22Rv1 (cell line): ENCODE measurements at regions not wholly inside any gene's neighbourhood (a gene's known extent, or its start where the extent isn't known, plus 50 kb on each side); places are given as distances from the start of the nearest gene placed in this dataset.
"Not testable (repeated sequence)": the region's sequence is repeated elsewhere in the genome, so short reads cannot be mapped to it uniquely, and the experiment has no call there.

Experiments
- H3K27ac ChIP-seq: fragments of 450-650 bp; 2 replicates; pipeline ENCODE4 v1.5.1; 2017
- ZFX ChIP-seq: fragments of 450-650 bp; IDR thresholded peaks from 2 replicates; pipeline ENCODE4 v1.6.1; 2017; ENCODE audit warnings: antibody characterized with exemption, borderline replicate concordance
- TF ChIP-seq, protein P1 (sequence below): fragments of 450-650 bp; IDR thresholded peaks from 2 replicates; pipeline ENCODE4 v1.5.1; 2017; ENCODE audit warnings: mild to moderate bottlenecking

DNA sequence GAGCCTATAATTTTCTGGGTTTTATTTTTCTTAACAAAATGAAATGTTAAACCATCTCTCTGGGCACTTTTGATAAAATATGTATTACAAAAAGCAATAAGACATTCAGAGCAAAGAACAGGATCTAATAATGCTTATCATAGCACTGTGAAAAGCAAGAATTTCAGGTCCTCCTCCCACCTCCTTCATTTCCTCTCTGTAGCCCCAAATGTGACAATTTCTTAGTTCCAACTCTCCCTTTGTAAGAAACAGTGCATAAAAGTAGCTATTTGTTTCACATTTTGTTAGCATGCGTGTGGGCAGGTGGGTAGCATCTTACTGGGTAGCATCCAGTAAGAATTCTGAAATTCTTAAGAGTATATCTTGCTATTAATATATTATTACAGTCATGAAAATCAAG, 130.9 kb upstream of the RASA1 start:
- TF ChIP-seq ZFX = no peak
- TF ChIP-seq, protein P1, sequence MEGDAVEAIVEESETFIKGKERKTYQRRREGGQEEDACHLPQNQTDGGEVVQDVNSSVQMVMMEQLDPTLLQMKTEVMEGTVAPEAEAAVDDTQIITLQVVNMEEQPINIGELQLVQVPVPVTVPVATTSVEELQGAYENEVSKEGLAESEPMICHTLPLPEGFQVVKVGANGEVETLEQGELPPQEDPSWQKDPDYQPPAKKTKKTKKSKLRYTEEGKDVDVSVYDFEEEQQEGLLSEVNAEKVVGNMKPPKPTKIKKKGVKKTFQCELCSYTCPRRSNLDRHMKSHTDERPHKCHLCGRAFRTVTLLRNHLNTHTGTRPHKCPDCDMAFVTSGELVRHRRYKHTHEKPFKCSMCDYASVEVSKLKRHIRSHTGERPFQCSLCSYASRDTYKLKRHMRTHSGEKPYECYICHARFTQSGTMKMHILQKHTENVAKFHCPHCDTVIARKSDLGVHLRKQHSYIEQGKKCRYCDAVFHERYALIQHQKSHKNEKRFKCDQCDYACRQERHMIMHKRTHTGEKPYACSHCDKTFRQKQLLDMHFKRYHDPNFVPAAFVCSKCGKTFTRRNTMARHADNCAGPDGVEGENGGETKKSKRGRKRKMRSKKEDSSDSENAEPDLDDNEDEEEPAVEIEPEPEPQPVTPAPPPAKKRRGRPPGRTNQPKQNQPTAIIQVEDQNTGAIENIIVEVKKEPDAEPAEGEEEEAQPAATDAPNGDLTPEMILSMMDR = no peak
- H3K27ac ChIP-seq = no peak overlapping the region

DNA sequence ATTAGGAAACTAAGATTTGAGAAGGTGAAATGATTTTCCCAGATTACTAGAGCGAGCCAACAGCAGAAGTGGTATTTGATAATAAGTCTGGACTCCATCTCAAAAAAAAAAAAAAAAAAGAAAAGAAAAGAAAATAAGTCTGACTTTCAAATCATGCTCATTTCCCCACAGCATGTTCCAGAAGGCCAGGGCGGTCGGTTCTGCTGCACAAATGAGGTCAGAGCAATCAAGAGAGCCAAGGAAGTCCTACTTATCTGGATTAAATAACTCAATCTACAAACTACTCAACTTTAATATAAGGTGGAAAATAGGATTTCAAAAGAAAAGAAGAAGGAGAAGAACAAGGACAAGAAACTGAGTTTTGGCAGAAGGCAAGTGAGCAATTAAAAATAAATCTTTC, 130.4 kb upstream of the RASA1 start:
- TF ChIP-seq, protein P1 = no peak
- TF ChIP-seq ZFX = no peak
- H3K27ac ChIP-seq = no peak overlapping the region

DNA sequence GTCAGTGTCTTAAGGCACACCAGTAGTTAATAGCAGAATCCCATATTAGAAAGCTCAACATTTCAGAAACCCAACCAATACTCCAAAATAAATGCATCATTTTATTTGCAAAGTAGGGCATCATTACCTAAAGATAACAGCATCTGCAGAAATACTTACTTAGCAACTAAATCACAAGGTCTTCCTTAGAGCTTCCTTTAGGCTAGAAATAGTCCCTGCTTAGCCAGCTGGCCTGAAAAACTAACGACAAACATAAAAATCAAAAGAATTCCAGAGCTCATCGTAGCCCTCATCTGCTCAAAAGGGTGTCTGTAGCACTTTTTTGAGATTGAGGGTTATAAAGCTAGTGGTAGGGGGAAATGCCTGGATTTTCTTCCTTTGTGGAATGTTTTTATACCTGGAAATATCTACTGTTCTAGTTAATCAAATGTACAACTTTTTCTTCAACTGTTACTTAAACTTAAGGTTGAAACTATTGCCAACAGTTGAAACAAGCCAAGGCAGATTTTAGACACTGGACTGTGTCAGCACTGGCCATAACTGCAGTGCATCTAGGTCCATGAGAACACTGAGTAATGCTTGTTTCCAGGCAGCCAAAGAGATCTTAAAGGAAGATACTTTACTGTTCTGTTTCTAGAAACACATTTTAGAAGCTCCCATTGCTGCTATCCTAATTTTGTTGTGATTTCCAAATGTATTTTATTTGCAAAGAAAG, 129.4 kb upstream of the RASA1 start:
- TF ChIP-seq, protein P1 = no peak
- H3K27ac ChIP-seq = no peak overlapping the region

DNA sequence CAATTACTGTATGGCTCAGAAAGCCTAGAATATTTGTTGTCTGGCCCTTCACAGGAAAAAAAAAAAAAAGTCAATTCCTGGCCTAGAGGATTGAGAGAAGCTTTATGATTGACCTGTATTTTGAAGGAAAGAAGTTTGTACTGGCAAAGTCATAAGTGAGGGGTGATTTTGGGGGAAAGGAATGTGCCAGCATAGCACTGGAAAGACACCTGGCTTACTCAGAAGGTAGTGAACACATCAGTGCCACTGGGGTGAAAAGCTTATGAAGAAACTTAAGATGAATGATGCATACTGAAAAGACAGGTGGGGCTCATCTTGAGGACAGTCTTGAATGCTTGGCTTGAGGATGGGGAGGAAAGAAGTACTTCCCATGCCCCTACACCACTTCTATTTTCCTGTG, 127.9 kb upstream of the RASA1 start:
- H3K27ac ChIP-seq = no peak overlapping the region
- TF ChIP-seq, protein P1 = no peak
- no peak for TF ChIP-seq ZFX

DNA sequence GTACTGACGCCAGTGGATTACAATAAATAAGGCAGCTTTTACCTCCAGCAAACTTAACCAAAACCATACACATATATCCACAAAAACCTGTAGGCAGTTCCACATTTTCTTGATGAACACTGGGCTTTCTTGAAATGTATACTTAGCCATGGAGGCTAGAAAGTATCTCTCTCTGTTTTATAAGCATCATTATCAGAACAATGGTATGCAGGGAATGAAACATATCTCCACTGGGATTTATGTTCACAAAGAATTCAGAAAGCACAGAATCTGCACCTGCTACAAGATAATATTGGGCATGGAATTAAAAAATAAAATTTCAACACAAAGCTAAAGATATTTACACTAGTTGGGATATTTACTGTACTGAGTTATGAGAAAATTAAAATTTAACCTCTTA, 126.1 kb upstream of the RASA1 start:
- TF ChIP-seq, protein P1 = no peak
- no peak for TF ChIP-seq ZFX
- no peak overlapping the region for H3K27ac ChIP-seq

DNA sequence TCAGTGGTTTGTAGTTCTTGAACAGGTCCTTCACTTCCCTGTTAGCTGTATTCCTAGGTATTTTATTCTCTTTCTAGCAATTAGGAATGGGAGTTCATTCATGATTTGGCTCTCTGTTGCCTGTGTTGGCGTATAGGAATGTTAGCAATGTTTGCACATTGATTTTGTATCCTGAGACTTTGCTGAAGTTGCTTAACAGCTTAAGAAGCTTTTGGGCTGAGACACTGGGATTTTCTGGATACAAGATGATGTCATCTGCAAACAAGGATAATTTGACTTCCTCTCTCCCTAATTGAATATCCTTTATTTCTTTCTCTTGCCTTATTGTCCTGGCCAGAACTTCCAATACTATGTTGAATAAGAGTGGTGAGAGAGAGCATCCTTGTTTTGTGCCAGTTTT, 121.8 kb upstream of the RASA1 start:
- not testable (repeated sequence) for H3K27ac ChIP-seq

DNA sequence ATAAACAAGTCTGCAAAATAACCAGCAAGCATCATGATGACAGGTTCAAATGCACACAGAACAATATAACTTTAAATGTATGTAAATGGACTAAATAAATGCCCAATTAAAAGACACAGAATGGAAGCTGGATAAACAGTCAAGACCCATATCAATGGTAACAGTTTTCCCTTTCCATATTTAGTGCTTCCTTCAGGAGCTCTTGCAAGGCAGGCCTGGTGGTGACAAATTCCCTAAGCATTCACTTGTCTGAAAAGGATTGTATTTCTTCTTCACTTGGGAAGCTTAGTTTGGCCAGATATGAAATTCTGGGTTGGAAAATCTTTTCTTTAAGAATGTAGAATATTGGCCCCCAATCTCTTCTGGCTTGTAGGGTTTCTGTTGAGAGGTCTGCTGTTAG, 120.2 kb upstream of the RASA1 start:
- no peak overlapping the region for H3K27ac ChIP-seq
- TF ChIP-seq, protein P1 = no peak
- TF ChIP-seq ZFX = no peak

DNA sequence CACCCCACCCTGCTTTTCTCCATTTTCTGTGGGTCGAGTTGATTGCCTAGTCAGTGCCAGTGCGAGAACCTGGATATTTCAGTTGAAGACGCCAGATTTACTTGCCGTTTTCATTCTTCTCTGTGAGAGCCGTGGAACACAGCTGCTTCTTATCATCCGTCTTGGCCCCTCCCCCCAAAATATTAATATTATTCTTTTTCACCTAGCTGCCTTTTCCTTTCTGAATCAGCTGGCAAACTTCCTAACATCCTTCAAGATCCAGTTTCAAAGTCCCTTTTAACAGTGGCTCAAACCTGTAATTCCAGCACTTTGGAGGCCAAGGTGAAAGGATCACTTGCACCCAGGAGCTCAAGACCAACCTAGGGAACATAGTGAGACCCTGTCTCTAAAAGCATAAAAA, 117.1 kb upstream of the RASA1 start:
- H3K27ac ChIP-seq = no peak overlapping the region
- TF ChIP-seq, protein P1 = no peak
- TF ChIP-seq ZFX = no peak
